HG03469 (cell line): ENCODE measurements at regions not wholly inside any gene's neighbourhood (a gene's known extent, or its start where the extent isn't known, plus 50 kb on each side); places are given as distances from the start of the nearest gene placed in this dataset.

ENCODE experiments used
- ATAC-seq: cut with Tn5 transposase; IDR thresholded peaks from one replicate; pipeline ENCODE4 v1.9.1; 2021; ENCODE audit warnings: mild to moderate bottlenecking, moderate library complexity, moderate number of reproducible peaks; ENCODE audit not compliant: unreplicated experiment

- no peak for ATAC-seq
Measured at GRCh38 chrX:9087271-9088040, 53.5 kb upstream of the FAM9B start.

GRCh38 chrX:9088896-9089295 lies 55.0 kb upstream of the FAM9B start:
- no peak for ATAC-seq

GRCh38 chrX:9090766-9091165 lies 56.8 kb upstream of the FAM9B start:
- ATAC-seq = no peak

GRCh38 chrX:9091258-9091657 lies 57.3 kb upstream of the FAM9B start:
- no peak for ATAC-seq

GRCh38 chrX:9102956-9103355 lies 69.0 kb upstream of the FAM9B start:
- no peak for ATAC-seq

GRCh38 chrX:9108054-9108453 lies 74.1 kb upstream of the FAM9B start:
- ATAC-seq = no peak

GRCh38 chrX:9110808-9111207 lies 76.9 kb upstream of the FAM9B start:
- ATAC-seq = no peak

- ATAC-seq = no peak
Measured at GRCh38 chrX:9114245-9114644, 80.3 kb upstream of the FAM9B start.

- ATAC-seq = no peak
Measured at GRCh38 chrX:9117851-9118250, 83.9 kb upstream of the FAM9B start.

GRCh38 chrX:9122519-9123245 lies 88.8 kb upstream of the FAM9B start:
- no peak for ATAC-seq

- no peak for ATAC-seq
Measured at GRCh38 chrX:9127986-9128385, 94.1 kb upstream of the FAM9B start.

- no peak for ATAC-seq
Measured at GRCh38 chrX:9130031-9130430, 96.1 kb upstream of the FAM9B start.

- ATAC-seq = no peak
Measured at GRCh38 chrX:9131066-9131465, 97.1 kb upstream of the FAM9B start.

- ATAC-seq = no peak
Measured at GRCh38 chrX:9132036-9132638, 98.2 kb upstream of the FAM9B start.

- ATAC-seq = no peak
Measured at GRCh38 chrX:9133426-9133825, 99.5 kb upstream of the FAM9B start.

GRCh38 chrX:9134366-9134765 lies 100.4 kb upstream of the FAM9B start:
- no peak for ATAC-seq

- no peak for ATAC-seq
Measured at GRCh38 chrX:9135901-9136510, 102.1 kb upstream of the FAM9B start.

- ATAC-seq = no peak
Measured at GRCh38 chrX:9137152-9137551, 103.2 kb upstream of the FAM9B start.

- ATAC-seq = no peak
Measured at GRCh38 chrX:9141496-9141895, 107.6 kb upstream of the FAM9B start.

- ATAC-seq = no peak
Measured at GRCh38 chrX:9144701-9145241, 110.8 kb upstream of the FAM9B start.

- no peak for ATAC-seq
Measured at GRCh38 chrX:9146657-9147056, 112.7 kb upstream of the FAM9B start.
